ENCODE measurements at regions not wholly inside any gene's neighbourhood (a gene's known extent, or its start where the extent isn't known, plus 50 kb on each side); places are given as distances from the start of the nearest gene placed in this dataset.

- TF ChIP-seq POLR2AphosphoS5 (IDR thresholded peaks at IDR 0.05) (no peak), EP300 (conservative IDR thresholded peaks at IDR 0.05; ENCODE audit: poor library complexity, severe bottlenecking) (no peak), CTCF (IDR thresholded peaks at IDR 0.05; ENCODE audit: poor library complexity, severe bottlenecking) (no peak), SMC3 (conservative IDR thresholded peaks at IDR 0.05; ENCODE audit: poor library complexity) (no peak), RAD21 (conservative IDR thresholded peaks at IDR 0.05) (no peak), TAF1 (IDR thresholded peaks at IDR 0.05; ENCODE audit: low read depth) (no peak), REST (IDR thresholded peaks at IDR 0.05; ENCODE audit: borderline replicate concordance) (no peak), EZH2 (IDR thresholded peaks at IDR 0.05; ENCODE audit: borderline replicate concordance, insufficient read depth, low read length, poor library complexity, severe bottlenecking) (no peak), MXI1 (conservative IDR thresholded peaks at IDR 0.05; ENCODE audit: poor library complexity, severe bottlenecking) (no peak)
These were observed 468.2 kb downstream of the PLOD2 start for GRCh38 chr3:145692751-145693150.
